ENCODE measurements at regions not wholly inside any gene's neighbourhood (a gene's known extent, or its start where the extent isn't known, plus 50 kb on each side); places are given as distances from the start of the nearest gene placed in this dataset.

DNA sequence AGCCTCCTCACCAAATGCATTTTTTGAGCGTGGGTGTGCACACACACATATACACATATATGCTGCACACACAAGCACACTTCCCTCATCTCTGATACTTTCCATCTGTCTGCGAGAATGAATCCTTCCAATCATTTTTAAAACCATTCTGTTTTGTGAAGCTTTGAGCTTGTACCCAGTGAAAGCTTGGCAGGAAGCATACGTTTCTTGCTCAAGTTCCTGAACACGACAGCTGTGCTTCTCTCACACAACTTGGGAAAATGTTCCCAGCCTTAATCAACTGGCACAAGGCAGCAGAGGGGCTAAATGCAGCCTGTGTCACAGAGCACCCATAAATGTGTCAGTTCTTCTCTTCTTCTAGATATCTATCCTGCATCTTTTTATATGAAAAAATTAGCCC lies 524.0 kb upstream of the KIRREL3 start (continued):
- TF ChIP-seq, protein P1, sequence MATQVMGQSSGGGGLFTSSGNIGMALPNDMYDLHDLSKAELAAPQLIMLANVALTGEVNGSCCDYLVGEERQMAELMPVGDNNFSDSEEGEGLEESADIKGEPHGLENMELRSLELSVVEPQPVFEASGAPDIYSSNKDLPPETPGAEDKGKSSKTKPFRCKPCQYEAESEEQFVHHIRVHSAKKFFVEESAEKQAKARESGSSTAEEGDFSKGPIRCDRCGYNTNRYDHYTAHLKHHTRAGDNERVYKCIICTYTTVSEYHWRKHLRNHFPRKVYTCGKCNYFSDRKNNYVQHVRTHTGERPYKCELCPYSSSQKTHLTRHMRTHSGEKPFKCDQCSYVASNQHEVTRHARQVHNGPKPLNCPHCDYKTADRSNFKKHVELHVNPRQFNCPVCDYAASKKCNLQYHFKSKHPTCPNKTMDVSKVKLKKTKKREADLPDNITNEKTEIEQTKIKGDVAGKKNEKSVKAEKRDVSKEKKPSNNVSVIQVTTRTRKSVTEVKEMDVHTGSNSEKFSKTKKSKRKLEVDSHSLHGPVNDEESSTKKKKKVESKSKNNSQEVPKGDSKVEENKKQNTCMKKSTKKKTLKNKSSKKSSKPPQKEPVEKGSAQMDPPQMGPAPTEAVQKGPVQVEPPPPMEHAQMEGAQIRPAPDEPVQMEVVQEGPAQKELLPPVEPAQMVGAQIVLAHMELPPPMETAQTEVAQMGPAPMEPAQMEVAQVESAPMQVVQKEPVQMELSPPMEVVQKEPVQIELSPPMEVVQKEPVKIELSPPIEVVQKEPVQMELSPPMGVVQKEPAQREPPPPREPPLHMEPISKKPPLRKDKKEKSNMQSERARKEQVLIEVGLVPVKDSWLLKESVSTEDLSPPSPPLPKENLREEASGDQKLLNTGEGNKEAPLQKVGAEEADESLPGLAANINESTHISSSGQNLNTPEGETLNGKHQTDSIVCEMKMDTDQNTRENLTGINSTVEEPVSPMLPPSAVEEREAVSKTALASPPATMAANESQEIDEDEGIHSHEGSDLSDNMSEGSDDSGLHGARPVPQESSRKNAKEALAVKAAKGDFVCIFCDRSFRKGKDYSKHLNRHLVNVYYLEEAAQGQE (IDR thresholded peaks at IDR 0.05; ENCODE audit: unreplicated experiment) = no peak

DNA sequence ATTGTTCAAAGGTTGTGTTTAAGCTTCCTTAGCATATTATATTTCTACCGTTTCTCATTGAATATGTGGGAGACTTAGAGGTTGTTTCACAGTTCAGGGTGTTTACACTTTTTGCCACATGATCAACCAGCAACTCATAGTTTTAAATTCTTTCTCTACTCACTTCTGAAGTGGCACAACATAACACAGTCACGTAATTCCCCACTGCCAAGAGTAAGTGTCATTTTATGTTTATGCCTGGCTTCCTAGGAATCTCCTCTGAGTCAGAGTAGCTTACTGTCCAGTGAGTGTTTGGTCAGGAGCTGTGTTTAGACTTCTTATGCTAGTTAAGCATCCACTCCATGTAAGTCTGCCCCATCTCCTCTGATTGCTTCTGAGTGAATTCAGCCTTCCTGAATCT lies 520.8 kb upstream of the KIRREL3 start:
- Histone ChIP-seq H2AFZ (no peak overlapping the region; the same call in 1 of the 2 replicates), H4K20me1 (replicated peaks; ENCODE audit: insufficient read depth) (no peaks in the 10 kb centered on the region), H3F3A (replicated peaks; ENCODE audit: low read depth) (no peaks in the 10 kb centered on the region), H3K36me3 (ENCODE audit: insufficient read depth) (no peaks in the 10 kb centered on the region), H3K79me2 (replicated peaks; ENCODE audit: insufficient read depth) (no peaks in the 10 kb centered on the region), H3K27me3 (ENCODE audit: insufficient read depth) (no peaks in the 10 kb centered on the region), H3K9me2 (ENCODE audit: insufficient read depth) (no peaks in the 10 kb centered on the region; the same call in 1 of the 2 replicates), H3K27ac (ENCODE audit: low read depth) (no peak overlapping the region), H3K4me3 (no peak overlapping the region), H3K4me1 (ENCODE audit: insufficient read depth) (no peaks in the 10 kb centered on the region), H3K4me2 (no peak overlapping the region)
- Mint-ChIP-seq H3K27ac (no peak overlapping the region), H3K4me1 (no peaks in the 10 kb centered on the region), H3K9me3 (no peaks in the 10 kb centered on the region; the same call in 2 of the 3 replicates), H3K4me3 (no peak overlapping the region), H3K36me3 (ENCODE audit: low read depth) (no peaks in the 10 kb centered on the region), H3K27me3 (ENCODE audit: insufficient read depth, low read depth, poor library complexity) (peaks cover 4% of the 10 kb centered on the region)
- ATAC-seq (no peak), DNase-seq (ENCODE audit: low spot score) (no peak)
- TF ChIP-seq, protein P1 (IDR thresholded peaks at IDR 0.05; ENCODE audit: unreplicated experiment) = no peak
- TF ChIP-seq, protein P2, sequence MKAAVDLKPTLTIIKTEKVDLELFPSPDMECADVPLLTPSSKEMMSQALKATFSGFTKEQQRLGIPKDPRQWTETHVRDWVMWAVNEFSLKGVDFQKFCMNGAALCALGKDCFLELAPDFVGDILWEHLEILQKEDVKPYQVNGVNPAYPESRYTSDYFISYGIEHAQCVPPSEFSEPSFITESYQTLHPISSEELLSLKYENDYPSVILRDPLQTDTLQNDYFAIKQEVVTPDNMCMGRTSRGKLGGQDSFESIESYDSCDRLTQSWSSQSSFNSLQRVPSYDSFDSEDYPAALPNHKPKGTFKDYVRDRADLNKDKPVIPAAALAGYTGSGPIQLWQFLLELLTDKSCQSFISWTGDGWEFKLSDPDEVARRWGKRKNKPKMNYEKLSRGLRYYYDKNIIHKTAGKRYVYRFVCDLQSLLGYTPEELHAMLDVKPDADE (IDR thresholded peaks at IDR 0.05) = no peak
- TF ChIP-seq EZH2phosphoT487 (IDR thresholded peaks at IDR 0.05; ENCODE audit: unreplicated experiment) = no peak

DNA sequence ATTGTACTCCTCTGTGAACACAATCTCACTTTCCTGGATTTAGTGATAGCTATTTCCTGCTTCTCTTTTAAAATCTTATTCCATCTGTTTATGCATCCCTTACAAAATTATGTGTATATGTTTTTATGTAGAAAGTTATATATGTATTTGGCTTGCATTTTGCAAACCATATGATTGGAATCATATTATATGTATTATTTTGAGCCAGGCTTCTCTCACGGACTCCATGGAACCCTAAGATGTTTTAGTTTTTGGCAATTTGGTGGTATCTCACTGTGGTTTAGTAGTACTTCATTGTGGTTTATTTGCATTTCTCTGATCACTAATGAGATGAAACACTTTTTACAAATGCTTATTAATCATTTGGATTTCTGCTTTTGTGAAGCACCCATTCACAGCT lies 507.3 kb upstream of the KIRREL3 start:
- peaks cover 3% of the 10 kb centered on the region; the same call in 2 of the 3 replicates for H3K4me1 Mint-ChIP-seq
- TF ChIP-seq ZNF114 (CRISPR knock-in tag; IDR thresholded peaks at IDR 0.05) (no peak), CREB1 (CRISPR knock-in tag; IDR thresholded peaks at IDR 0.05; ENCODE audit: low read depth) (no peak)

More for the DNA sequence above, 507.3 kb upstream of the KIRREL3 start:
- Histone ChIP-seq H2AFZ (no peak overlapping the region), H3K9me2 (ENCODE audit: insufficient read depth) (peaks cover 7% of the 10 kb centered on the region; the same call in 1 of the 2 replicates), H3K36me3 (ENCODE audit: insufficient read depth) (no peaks in the 10 kb centered on the region), H3K4me3 (no peak overlapping the region), H3F3A (replicated peaks; ENCODE audit: low read depth) (no peaks in the 10 kb centered on the region), H3K4me2 (no peak overlapping the region), H3K79me2 (replicated peaks; ENCODE audit: insufficient read depth) (no peaks in the 10 kb centered on the region), H4K20me1 (replicated peaks; ENCODE audit: insufficient read depth) (no peaks in the 10 kb centered on the region), H3K27ac (ENCODE audit: low read depth) (no peak overlapping the region), H3K4me1 (ENCODE audit: insufficient read depth) (no peaks in the 10 kb centered on the region), H3K27me3 (ENCODE audit: insufficient read depth) (no peaks in the 10 kb centered on the region)
- Mint-ChIP-seq H3K4me3 (no peak overlapping the region), H3K9me3 (no peaks in the 10 kb centered on the region), H3K27me3 (ENCODE audit: insufficient read depth, low read depth, poor library complexity) (peaks cover 2% of the 10 kb centered on the region), H3K27ac (no peak overlapping the region), H3K36me3 (ENCODE audit: low read depth) (no peaks in the 10 kb centered on the region; the same call in 2 of the 3 replicates)
- no peak for DNase-seq (ENCODE audit: low spot score)
- no peak for ATAC-seq

Measured in GM23338 (cell line).